Stimulated activated CD8-positive, alpha-beta memory T cell treated with anti-CD3 and anti-CD28 coated beads, Interleukin-12 subunit alpha, Interleukin-12 subunit beta, amount 100 ng/mL, for 1 hour (primary cell): ENCODE measurements at regions not wholly inside any gene's neighbourhood (a gene's known extent, or its start where the extent isn't known, plus 50 kb on each side); places are given as distances from the start of the nearest gene placed in this dataset.
"Not testable (repeated sequence)": the region's sequence is repeated elsewhere in the genome, so short reads cannot be mapped to it uniquely, and the experiment has no call there.

ENCODE experiments used
- DNase-seq: peaks from one replicate; pipeline ENCODE4 v3.0.0-alpha.2; 2020; ENCODE audit warnings: low read depth

DNA sequence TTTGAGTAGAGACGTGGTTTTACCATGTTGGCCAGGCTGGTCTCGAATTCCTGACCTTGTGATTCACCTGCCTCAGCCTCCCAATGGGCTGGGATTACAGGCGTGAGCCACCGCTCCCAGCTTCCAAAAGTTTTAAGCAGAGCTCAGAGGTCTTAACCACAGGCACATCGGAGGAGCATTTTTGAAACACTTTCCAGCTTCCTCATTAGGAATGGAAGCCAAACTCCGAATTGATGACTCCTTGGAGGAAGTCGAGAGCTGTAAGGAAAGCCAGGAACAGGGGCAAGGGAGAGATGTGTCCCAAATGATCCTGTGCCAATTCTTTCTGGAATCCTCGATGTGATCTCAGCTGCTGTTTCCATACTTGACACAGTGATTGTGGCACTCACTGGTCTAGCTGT, 56.2 kb upstream of the CCZ1B start:
- DNase-seq = not testable (repeated sequence)

DNA sequence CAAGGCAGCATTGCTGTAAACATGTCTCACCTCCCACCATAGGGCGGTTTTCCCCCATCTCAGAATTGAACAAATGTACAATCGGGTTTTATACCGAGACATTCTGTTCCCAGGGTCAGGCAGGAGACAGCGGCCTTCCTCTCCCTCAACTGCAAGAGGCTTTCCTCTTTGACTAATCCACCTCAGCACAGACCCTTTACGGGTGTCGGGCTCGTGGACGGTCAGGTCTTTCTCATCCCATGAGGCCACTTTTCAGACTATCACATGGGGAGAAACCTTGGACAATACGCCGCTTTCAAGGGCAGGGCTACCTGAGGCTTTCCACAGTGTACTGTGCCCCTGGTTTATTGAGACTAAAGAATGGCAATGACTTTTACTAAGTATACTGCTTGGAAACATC, 57.7 kb upstream of the CCZ1B start:
- DNase-seq = not testable (repeated sequence)

DNA sequence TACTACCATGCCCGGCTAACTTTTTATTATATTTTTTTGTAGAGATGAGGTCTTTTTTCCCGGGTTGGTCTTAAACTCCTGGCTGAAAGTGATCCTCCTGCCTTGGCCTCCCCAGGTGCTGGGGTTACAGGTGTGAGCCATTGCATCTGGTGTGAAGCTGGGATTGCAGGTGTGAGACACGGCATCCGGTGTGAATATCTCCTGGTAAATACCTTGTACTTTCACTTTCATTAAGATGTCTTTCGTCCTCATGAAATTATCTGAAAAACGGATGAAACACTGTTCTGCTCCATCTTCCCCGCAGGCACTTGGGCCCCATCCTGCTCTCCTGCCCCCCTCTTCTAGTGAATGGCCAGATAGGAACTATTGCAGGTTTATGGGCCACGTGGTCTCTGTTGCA, 60.1 kb upstream of the CCZ1B start:
- no peak for DNase-seq

DNA sequence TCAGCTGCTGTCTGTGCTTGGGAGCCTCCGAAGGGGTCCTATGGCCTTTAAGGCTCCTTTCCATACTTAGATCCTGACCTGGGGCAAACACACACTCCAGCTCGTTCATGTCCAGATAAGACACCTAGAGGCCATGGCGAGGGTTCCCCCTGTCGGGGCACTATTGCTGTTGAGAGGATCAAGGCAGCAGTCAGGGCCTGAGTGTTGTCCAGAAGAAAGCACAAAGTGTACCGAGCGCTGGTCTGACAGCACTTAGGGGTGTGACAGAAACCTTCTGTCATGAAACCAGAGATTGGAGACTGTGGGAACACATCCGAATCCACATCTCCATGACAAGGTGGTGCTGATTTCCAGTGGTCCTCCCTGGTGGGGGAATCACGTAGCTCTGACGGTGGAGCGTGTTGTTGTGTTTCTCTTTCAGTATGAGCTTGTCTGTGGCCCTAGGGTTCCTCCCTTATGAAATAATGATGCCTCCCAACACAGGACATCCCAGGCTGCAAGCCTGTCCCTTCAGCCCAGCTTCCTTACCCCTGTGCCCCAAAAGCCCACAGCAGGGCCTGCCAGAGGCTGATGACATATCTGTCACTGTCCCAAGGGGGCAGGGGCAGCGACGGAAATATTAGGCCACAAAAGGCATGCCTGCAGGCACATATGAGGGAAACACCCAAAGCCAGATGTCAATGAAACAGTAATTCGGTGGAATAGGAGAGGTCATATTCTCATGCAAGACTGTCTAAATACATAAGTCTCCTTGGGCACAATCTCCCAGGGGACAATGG, 62.4 kb upstream of the CCZ1B start:
- DNase-seq = not testable (repeated sequence)

DNA sequence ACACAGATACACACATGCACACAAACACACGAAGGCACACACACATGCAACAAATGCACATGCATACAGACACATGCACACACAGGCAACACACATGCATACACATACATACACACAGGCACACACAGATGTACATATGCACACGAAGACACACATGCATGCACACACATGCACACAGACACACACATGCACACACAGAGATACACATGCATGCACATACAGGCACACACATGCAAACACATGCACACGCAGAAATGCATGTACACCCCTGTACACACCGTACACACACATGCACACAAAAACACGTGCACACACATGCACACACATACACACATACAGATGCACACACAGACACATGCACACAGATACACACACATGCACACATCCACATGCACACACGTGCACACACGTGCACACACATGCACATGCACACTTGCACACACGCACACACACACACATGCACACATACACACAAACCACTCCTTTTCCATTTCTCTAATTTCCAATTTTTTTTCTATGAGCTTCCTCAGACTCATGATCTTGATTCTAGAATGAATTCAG, 63.3 kb upstream of the CCZ1B start:
- no peak for DNase-seq

DNA sequence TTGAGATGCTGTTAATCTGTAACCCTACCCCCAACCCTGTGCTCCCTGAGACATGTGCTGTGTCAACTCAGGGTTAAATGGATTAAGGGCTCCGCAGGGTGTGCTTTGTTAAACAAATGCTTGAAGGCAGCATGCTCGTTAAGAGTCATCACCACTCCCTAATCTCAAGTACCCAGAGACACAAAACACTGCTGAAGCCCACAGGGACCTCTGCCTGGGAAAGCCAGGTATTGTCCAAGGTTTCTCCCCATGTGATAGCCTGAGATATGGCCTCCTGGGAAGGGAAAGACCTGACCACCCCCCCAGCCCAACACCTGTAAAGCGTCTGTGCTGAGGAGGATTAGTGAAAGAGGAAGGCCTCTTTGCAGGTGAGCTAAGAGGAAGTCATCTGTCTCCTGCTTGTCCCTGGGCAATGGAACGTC, 76.0 kb upstream of the CCZ1B start:
- not testable (repeated sequence) for DNase-seq

DNA sequence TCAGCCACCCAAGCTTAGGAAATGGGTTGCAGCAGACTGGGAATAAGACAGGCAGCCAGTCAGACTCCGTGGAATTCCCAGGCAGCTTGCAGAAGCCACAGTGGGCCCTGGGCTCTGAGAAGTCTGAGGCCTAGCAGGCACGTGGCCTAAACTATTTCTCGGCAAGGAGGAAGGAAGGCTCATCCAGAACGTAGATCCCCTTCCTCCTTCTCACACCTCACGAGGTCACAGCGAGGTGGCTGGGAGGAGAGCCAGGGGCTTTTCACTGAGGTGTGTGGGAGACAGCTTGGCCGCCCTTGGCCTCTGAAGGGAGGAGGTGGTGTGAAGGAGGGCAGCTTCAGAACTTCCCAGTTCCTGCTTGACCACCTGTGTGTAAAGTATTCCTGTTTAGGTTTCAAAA, 77.2 kb upstream of the CCZ1B start:
- DNase-seq = not testable (repeated sequence)

DNA sequence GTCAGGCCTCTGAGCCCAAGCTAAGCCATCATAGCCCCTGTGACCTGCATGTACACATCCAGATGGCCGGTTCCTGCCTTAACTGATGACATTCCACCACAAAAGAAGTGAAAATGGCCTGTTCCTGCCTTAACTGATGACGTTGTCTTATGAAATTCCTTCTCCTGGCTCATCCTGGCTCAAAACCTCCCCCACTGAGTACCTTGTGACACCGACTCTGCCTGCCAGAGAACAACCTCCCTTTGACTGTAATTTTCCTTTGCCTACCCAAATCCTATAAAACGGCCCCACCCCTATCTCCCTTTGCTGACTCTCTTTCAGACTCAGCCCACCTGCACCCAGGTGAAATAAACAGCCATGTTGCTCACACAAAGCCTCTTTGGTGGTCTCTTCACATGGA, 77.7 kb upstream of the CCZ1B start:
- DNase-seq = not testable (repeated sequence)

DNA sequence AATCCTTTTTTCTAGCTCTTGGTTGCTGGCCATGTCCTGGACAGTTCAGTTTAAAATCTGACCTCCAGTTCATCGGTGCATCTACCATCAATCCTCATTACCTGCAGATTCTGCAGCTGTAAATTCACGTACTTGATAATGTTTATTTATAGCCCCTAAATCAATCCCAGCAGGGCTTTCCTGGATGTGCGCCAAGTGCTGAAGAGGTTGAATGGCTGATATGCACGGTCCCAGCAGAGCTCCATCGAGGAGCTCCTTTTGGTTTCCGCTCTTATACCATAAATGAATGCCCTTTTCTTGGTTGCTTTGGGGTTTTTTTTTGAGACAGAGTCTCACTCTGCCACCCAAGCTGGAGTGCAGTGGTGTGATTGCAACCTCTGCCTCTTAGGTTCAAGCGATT, 91.2 kb upstream of the CCZ1B start:
- no peak for DNase-seq

DNA sequence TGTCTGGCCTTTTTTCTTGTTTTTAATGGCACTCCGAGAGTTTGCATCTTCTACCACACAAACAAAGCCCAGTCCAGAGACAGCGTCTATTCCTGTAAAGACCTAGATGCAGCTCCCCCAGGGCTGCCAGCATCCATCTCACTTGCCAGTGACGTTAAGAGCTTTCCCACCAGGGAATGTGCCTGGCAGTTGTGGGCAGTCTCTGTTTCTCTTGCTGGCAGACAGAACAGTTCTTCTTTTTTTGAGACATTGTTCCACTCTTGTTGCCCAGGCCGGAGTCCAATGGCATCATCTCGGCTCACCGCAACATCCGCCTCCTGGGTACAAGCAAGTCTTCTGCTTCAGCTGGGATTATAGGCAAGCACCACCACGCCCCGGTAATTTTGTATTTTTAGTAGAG, 93.1 kb upstream of the CCZ1B start:
- DNase-seq = not testable (repeated sequence)

DNA sequence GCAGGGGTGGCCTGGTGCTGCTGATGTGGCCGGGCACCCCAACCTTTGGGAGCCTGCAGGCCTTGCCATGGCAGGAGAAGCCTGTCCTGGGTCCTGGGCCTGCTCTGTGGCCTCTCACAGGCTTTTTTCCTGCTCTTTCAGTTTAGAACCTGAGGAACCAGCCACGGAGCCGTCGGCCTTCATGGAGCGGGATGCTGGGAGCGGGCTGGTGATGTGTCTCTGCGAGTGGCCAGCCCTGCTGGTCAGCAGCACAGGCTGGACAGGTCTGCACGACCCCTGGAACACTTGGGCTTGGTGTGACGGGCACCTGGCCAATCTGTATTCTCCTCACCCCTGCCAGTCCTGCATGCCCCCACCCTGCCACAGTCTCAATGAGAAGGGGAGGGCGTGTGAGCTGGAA, 98.4 kb upstream of the CCZ1B start:
- not testable (repeated sequence) for DNase-seq

DNA sequence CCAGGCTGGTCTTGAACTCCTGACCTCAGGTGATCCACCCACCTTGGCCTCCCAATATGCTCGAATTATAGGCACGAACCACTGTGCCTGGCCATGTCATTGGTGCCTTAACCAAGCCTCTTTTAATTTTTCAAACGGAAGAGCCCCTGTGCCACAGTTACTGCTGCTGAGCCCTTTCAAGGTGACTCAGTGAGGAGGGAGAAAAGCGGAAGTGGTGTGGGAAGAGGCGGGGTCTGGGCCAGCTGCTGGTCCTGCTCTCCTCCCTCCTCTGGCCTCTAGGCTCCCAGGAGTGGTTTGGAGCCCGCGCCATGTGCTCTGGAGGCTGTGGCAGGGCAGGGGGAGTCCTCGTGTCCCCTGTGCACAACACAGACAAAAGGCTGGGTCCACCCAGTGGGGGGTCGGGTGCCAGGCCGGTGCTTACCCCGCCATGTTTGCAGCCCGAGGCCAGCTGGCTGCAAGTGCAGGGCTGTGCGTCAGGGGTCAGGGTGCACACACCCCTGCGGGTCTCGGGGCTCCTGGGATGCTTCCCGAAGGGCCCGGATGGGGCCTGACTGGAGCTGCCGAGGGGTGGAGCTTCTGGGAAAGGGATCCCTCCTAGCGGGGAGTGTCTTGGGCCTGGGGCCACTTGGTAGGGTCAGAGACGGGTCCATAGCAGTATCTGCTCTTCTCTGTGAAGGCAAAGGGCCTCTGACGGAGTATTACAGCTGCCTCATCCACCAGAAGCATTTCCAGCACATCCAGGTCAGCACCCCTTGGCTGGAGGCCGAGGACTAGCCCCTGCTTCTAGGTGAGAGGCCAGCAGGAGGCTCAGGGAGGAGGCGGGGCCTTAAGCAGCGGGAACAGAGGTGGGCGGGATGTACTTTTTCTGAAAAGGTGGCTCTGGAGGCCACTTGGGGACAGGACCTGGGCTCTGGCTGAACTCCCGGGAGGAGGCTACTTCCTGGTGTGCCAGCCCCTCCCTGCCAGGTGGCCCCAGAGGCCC, 100.4 kb upstream of the CCZ1B start:
- DNase-seq = not testable (repeated sequence)

DNA sequence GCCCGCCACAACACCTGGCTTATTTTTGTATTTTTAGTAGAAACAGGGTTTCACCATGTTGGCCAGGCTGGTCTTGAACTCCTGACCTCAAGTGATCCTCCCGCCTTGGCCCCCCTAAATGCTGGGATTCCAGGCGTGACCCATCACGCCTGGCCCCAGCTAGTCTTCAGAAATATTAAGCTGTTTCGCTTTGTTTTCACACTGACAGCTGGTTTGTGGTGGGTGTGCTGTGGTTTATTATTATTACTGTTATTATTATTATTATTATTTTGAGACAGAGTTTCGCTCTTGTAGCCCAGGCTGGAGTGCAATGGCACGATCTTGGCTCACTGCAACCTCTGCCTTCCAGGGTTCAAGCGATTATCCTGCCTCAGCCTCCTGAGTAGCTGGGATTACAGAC, 101.6 kb upstream of the CCZ1B start:
- DNase-seq = not testable (repeated sequence)

DNA sequence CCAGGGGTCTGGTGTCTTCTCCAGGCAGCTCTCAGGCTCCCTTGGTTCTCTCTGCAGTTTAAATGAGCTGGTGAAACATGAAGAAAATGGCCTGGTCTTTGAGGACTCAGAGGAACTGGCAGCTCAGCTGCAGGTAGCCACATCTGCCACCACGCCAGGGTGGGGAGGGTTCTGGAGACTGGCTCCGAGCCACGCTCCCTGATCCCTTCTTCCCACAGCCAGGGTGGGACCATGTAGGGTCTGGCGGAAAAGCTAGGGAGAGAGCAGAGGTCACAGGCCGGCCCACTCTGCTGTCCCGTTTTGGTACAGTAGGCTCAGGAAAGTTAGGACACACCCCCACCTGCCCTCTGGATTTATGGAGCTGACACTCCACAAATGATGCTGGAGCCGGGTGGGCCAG, 103.5 kb upstream of the CCZ1B start:
- not testable (repeated sequence) for DNase-seq

DNA sequence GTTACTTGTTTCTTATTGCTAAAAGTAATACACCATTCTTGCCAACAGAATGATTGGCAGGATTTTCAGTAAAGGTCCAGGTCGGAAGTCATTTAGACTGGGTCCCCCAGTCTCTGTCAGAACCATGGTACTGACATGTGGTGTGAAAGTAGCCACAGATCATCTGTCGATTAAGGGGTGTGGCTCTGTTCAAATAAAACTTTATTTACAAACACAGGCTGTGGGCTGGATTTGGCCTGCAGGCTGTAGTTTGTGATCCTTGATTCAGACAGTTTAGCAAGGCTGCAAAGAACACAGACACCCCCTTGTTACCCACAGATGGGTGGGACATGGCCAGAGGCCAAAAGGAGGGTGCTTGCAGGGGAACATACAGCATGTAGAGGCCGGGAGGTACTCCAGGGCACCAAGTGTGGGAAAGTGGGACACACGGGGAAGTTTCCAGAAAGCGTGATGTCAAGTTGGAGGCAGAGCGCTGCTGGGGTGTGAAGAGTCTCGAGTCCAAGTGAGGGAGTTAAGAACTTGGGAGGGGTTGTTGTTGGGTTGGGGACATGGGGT, 104.1 kb upstream of the CCZ1B start:
- DNase-seq = not testable (repeated sequence)

DNA sequence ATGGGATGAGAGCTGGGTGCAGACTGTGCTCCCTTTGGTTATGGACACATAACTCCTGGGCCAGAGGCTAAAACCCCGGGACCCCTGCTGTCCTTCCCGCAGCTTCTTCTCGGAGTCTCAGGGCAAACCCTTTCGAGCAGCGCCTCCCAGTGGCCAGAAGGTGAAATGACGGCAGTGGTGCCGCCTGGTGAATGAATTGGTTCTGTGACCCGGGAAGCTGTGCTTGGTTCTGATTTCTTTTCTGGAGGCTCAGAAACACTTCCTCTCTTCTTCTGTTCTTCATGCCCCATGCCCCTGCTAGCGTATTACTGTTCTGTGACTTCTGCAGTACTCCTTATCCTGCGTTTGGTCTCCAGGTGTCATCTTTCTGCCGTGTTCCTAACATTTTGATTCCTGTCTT, 104.7 kb upstream of the CCZ1B start:
- DNase-seq = not testable (repeated sequence)

DNA sequence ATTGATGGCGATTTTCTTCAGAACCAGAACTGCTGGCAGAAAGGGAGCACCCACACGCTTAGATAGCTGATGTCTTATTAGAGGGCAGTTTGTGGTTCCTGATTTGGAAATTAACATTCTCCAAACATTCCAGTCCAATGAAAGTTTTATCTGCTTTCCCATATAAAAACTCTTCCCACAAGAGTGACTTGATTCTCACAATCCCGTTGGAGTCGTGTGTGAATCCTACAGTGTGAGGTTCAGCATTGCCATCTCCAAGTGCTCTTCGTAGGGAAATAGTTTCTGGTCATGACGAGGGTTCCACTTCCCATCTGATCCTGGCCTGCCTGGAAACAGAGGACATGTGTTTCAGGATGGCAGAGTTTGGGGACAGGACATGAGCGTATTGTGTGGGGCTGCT, 105.4 kb upstream of the CCZ1B start:
- not testable (repeated sequence) for DNase-seq

DNA sequence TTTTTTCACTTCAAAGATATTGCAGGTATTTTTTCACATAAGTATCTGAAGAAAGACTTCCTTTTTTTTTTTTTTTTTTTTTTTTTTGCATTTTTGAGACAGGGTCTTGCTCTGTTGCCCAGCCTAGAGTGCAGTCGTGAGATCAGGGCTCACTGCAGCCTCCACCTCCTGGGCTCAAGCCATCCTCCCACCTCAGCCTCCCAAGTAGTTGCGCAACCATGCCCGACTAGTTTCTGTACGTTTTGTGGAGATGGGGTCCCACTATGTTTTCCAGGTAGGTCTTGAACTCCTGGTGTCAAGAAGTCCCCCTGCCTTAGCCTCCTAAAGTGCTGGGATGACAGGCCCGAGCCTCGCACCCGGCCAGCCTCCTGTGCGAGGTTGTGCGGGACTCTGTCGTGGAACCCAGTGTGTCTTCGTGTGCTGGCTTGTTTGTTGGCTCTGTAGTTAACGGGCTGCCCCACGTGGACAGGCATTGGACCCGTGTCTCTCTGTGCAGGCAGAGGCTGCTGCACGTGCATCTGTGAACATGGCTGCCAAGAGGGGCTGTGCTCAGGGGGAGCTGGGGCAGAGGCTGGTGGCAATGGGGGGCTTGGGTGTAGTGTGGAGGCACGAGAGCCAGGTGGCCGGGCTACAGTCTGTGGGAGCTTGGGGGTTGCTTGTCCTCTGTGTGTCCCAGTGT, 108.0 kb upstream of the CCZ1B start:
- DNase-seq = not testable (repeated sequence)

DNA sequence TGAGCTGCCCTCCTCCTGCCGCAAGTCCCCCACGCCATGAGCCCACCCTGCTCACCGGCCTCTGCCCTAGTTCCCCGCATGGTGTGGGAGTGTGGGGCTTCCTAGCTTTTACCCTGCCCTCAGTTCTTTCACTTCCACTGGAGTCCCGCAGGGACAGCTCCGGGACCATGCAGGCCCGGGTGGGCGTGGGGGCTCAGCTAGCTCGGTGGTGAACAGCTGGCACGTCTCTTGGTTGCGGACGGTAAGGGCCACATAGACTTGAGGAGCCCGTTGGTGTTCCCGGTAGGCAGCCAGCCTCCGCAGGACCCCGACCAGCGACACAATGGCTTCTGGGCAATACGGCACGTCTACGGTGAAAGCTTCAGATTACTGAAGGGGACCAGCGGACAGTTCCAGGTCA, 108.9 kb upstream of the CCZ1B start:
- no peak for DNase-seq

DNA sequence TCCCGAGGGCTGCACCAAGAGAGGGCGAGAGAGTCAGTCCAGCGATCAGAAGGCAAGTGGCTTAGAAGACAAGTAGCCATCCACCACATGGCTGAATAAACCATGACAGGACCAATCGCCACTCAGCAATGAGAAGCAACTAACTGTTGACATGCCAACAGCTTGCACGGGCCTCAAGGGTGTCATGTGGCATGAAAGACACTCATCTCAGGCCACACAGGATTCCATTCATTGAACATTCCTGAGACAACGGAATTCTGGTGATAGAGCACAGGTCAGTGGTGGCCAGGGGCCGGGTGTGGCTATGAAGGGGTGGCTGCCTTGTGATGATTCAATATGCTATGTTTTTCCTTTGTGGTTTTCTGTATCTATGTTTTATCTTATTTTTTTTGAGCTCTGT, 110.6 kb upstream of the CCZ1B start:
- DNase-seq = not testable (repeated sequence)

DNA sequence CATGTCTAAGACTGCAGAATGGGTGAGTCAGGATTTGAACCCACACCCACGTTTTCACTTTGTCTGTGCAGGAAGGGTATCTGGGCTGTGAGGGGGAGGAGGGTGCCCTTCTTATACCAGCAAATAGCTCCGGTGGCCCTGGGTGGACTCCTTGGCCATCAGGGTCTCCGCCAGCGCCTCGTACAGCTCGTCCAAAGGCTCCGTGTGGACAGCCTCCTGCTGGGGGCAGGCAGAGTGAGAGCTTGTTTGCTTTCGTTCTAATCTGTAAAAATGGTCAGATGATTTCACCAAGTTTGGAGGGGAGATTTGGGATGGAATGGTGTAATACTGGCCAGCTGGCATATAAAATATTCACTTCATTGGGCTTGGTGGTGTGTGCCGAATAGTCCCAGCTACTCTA, 111.7 kb upstream of the CCZ1B start:
- not testable (repeated sequence) for DNase-seq

DNA sequence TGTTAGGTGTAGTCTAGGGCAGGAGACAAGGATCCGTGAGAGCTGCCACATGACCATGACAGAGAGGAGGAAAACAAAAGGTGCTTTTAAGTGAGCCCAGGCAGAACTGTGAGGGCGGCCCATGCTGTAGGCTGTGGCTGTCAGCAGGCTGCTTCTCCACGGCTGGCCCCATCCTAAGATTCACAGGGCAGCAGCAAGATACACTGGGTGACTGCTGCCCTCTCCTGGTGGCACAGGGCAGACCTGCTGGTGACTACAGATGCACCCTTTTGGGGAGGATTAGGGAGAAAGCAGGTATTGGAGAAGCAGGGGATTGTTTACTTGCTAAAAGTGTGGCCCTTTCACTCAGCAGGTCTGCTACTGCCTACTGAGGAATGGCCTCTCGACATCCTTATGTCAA, 112.2 kb upstream of the CCZ1B start:
- not testable (repeated sequence) for DNase-seq
